Kidney capillary endothelial cell (primary cell): ENCODE measurements at regions not wholly inside any gene's neighbourhood (a gene's known extent, or its start where the extent isn't known, plus 50 kb on each side); places are given as distances from the start of the nearest gene placed in this dataset.
A peak's percentile ranks its signal among the peaks of the same experiment; 100 is the strongest.
"Not testable (repeated sequence)": the region's sequence is repeated elsewhere in the genome, so short reads cannot be mapped to it uniquely, and the experiment has no call there.

Experiments
- DNase-seq: peaks from one replicate; pipeline ENCODE4 v3.0.0-alpha.2; 2018; ENCODE audit warnings: low spot score

DNA sequence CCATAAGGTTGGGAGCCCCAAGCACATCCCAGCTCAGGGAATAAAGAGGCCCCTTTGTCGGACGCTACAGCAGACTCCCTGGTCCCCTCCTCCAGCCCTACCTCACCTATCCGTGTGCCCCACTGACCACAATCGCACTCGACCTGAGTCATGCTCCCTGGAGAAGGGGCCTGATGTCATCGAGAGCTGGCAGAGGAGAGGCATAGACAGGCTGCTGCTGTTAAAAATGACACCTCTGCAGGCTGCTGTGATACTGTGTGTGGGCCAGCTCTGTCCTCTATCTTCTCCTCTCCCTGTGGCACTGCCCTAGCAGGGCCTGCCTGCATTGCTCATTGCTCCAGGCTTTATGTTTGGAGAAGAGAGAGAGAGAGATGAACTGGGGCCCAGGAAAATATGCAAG is 123.4 kb upstream of the SYT13 start:
- DNase-seq = no peak

DNA sequence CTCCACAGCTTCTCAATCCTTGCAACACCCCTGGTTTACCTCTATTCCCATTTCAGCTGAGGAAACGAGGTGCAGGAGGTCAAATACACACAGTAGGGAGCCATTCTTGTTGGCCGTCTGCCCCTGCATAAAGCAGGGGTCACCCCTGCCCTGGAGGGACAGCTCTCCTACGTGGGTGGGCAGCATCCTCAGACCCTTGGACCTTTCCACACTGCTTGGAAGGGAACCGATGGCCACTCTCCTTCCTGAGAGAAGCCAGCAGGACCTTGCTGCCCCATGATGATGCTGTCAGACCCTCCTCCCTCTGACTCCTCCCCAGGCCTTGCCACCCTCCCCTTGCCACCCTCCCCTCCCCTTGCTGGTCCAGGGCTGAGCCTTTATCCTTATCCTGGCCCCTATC is 121.1 kb upstream of the SYT13 start:
- no peak for DNase-seq

DNA sequence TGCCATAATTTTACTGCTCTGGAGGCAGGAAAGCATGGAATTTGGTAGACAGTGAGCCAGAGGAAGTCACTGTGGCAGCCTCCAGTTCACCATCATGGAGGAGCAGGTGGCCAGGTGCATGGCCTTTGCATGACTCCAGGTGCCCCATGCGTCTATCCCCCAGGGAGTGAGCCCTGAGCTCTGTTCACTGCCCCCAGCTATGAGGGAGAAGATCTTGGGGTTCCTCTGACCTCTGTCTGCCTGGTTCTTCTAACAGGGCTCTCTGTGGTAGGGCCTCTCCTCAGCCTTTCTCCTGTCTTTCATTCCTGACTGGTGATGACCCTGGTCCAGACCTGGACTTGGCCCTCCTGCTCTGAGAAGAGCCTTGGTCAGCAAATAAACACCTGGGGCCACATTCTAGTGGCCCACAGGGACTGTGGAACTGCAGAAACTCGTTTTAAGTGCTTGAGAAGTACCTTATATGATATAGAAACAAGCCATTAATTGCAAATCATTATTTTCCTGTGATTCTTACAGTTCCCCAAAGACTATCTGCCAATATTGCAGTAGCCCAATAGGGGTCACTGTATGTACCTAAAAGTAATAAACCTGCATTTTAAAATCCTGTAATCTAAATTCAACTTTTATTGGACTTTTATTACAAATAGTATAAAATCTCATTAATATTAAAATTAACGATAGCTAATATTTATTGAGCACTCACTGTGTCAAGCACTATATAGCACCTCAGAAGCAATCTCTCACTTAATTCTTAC is 120.0 kb upstream of the SYT13 start:
- peak; percentile 34 for DNase-seq

DNA sequence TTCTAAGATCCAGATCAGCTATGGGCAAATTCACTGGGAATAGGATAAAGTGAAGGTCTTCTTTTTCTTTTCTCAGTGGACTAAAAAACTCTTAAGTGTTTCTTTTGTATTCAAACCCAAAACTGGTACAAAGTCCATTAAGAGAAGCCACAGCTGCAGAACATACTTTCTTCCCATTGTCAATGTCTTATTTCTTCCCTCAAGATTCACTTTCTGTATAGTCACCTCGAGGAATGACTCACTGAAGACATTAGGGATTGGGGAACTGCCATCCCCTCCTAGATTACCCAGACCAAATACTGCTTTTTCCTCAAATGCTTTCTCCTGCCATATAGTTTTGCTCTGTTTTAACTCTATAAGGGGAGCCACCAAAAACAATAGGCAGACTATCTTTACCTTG is 117.4 kb upstream of the SYT13 start:
- not testable (repeated sequence) for DNase-seq

DNA sequence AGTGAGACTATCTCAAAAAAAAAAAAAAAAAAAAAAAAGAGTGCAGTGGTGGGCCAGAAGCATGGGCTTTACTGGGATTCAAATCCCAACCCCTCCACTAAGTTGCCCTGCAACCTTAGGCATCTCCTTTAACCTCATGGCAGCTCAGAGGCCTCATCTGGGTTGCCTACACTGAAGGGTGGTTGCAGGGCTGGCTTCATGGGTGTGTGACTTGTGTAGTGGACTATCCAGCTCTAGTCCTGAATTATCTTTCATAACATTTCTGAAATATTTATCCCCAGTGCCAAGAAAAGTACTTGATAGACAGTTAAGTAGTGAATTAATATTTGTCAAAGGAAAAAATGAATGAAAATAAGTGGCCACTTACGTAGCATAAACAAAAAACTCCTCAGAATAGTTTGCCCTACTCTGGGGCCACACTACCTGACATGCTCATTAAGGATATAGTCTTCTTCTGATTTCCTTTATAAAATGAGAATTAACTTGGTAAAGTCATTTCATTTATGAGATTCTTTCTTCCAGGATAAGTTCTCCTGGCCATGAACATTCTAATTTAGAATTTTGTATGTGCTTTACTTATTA is 116.0 kb upstream of the SYT13 start:
- DNase-seq = no peak

DNA sequence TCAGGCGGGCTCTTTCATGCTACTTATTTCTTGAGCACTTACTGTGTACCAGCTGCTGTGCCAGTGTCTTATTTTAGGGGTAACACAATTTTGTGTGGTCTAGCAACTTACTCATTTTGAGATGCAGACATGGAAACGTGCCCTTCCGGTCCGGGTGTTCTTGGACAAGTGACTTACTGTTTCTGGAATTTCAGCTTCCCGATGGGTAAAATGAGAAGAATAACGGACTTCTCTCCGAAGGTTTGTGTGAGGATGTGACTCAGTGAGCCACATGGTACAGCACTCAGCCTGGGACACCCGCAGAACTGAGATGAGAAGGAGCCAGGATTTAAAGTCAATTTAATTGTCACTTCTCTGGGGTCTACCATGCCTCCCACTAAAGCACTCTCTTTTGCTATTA is 114.5 kb upstream of the SYT13 start:
- DNase-seq = peak; percentile 57

DNA sequence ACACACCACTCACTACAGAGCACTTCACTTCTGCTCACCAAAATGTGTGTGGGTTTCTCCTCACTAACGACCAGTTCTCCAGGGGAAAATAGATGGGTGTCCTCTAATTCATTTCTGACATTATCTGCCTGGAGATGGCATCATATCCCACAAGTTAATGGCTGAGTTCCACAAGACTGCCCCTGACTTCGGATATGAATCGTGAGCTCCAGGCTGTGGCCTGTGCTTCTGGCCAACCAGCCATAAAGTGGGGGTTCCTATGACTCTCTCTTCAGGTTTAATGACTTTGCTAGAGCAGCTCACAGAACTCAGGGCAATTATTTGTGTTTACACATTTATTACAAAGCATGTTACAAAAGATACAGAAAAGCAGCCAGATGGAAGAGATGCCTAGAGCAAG is 113.0 kb upstream of the SYT13 start:
- no peak for DNase-seq

DNA sequence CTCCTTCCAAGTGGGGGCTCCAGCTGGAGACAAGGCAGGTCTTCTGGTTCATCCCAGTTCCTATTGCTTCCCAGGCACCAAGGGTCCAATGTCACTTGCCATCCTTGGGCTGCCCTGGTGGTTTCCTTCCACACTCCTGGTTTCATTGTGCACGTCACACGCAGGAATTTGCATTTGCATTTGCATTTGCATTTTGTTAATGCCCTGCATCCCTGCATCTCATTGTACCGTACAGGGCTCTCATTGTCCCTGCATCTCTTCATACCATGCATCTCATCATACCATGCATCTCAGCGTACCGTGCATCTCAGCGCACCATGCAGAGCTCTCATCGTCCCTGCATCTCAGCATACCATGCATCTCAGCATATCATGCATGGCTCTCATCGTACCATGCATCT is 112.2 kb upstream of the SYT13 start:
- no peak for DNase-seq

DNA sequence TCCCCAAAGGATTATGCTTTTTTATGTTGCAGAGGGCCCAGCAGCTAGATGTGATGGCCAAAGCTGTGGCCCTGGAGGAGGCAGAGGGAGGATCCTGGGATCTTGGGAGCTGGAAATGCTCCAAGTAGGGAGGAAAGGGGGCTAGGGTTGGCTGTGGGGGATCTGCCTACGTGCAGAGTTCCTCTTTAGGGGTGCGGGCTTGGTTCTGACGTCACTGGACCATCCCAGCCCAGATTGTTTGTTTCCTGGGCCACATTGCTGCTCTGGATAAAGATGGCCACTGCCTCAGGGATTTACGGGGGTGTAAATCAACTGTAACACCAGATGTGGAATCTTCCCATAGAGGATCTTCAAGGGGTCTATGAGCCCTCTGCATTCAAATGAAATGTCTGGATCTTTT is 110.3 kb upstream of the SYT13 start:
- no peak for DNase-seq

DNA sequence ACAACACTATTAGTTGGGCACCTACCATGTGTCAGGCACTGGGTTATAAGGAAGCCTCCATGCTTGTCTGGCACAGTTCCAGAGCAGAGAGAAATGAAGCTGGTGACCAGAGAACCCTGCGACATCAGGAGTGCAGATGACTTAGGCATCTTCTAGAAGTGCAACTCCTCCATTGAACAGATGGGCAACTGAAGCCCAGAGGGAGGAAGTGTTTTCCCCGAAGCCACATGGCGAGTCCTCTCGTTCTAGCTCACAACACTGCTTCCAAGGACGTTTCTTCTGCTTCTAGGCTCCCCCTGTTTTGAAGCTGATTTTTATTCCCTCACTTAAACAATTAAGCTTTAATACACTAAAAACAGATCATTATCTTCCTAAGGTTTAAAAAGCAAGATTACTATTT is 109.8 kb upstream of the SYT13 start:
- no peak for DNase-seq

DNA sequence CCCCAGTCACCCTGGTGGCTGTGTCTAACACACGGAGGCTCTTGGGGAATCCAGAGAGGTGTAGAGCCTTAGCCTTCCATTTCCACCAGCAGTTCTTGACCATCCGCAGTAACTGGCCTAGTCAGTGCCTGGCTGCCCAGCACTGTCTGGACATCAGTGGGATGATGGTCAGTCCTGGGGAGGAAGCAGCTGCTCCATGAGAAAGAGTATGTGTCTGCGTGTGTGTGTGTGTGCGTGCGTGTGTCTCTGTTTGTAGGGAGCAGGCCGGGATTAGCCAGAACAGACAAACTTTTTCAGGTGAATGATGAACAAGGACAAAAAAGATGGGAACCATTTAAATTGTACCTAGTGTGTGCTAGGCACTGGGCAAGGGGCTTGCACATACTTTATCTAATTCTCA is 109.3 kb upstream of the SYT13 start:
- no peak for DNase-seq

DNA sequence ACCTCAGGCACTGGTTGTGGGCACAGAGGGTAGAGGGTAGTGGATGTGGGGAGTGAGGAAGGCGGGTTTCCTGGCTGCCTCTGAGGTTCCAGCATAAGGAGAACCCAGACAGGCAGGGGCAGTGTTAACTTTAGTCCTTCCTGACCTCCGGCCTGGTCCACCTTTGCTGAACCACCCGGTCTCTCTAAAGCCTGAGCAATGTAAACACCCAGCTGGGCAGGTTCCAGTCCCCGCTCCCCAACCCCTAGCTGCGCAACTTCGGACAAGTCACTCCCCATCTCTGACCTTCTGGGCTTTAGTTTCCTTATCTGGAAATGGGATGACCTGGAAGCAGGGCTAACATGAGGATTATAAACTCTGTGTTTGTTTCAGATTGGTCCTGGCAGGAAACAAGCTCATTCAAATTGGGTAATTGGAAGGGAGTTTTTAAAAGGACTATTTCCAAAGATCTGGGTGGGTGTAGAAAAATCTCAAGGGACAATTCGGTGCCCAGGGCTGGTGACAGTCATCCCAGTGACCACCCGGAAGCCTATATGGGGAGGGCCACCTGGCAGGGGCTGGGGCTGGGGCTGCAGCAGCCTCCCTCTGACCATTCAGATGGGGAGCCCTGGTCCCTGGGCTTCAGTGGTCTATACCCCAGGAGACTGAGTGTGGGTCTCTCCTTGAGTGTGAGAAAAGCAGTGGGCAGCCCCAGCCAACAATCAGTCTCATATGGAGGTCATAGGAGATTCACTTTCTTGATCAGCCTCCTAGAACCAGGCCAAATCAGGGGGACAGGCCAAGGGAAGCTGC is 108.3 kb upstream of the SYT13 start:
- DNase-seq = no peak

DNA sequence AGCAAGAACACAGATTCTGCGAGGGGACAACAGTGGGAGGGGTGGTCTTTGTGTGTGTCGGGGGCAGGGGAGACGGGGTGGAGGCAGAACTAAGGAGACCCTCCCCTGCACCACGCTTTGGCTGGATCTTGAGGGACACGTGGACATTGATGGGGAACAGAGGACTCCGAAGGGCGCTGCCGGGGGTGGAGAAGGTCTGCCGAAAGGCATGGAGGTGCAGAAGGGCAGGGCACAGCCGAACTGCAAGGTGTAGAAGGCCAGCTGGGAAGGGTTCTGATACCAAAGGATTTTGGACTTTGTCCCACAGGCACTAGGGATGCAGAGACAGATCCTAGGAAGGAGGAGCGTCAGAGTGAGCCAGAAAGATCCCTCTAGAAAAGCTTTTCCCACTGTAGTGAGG is 107.7 kb upstream of the SYT13 start:
- DNase-seq = no peak

DNA sequence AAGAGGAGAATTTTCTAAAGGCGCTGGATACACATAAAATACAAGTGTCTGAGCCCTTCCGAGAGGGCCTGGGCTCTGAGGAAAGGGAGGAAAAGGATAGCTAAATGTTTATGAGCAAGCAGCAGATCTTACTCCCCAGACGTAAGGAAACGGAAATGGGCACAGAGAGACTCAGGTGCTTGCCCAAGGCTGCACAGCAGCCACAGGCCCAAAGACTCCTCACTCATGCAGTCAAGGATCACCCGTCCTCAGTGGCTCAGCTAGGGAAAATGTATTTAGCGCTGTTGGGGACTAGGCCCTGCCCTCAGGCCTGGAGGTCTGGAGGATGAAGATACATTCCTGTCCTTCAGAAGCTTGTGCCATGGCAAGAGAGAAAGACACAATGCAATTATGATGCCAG is 107.2 kb upstream of the SYT13 start:
- DNase-seq = no peak

DNA sequence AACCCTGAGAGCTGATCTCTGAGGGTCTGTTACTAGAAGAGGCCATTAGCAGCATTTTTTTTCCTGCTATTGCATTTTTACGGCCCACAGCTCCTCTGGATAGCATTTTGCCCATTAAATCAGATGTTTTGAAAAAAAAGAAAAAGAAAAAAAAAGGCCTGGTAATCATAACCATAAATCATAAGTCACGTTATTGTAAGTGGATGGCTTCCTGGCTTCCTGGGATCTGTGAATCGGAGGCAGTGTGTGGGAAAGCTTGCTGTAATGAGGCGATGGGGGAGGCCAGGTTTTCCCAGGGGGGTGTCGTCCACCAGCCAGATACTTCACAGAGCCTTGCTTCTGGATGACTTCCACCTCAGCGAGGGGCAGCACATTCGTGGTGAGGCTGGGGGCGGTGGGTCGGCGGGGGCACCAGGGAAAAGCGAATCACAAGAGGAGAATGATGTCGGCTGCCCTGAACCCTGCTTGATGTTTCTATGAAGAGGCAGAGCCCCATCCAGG is 106.5 kb upstream of the SYT13 start:
- DNase-seq = no peak

DNA sequence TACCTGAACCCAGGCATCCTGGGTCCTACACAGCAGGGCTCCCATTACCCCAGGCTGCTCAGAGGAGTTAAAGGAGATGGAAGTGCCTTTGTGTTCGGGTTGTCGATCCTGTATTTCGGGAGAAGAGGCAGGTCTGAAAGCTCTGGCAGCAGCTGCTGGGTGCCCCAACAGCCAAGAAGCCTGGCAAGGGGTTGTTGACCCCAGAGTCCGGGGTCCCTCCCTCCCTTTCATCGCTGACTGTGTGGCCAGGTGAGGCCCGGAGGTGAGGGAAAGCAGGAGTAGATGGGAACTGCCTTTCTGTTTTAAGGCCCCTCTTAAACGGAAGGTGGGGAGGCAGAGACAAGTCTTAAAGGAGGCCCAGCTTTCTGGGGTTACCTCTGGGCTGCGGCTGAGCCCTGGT is 106.0 kb upstream of the SYT13 start:
- no peak for DNase-seq

DNA sequence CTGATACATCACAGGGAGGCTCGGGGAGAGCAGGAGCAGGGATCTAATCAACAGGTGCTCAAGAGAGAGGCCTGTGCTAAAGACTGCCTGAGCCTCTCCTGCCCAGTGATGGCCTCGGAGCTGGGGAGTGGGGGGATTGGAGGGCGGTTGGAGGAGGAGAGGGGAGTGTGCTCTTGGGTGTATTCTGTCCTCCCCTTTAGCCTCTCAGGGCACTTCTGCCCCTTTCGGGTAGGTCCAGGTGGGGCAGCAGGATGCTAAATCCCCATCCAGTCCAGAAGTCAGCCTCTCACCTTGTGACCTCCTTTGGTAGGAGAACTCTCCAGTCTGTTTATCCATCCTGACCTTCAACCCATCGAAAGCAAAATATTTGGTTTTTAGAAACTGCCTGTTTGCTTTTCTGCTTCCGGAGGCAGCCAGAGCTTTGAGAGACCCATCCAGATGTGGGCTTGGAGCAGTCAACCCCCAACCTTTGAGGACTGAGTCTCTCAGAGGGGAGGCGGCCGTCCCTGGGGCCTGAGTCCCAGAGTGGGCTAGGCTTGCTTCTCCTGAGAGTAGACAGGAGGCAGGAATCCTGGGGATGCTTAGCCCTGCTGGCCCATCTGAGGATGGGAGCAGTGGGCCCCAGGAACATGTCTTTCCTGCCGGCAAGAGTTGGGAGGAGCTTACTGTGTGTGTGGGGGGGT is 105.2 kb upstream of the SYT13 start:
- DNase-seq = no peak

DNA sequence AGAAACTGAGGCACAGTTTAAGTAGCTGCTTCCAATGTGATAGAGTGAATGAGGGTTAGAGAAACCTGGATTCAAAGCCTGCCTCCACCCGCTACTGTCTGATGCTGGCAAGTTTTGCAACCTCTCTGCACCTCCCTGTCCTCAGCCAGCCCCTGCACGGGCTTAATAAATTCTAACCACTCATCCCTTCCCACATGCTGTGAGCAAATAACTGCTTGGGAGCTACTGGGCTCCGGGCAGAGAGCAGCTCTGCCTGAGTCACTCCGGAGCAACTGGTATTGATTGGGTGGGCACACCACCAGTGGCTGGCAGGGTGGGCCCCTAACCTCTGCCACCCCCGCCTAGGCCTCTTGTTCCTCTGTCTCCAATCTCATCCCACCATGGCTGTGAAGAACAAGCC is 104.3 kb upstream of the SYT13 start:
- DNase-seq = no peak

DNA sequence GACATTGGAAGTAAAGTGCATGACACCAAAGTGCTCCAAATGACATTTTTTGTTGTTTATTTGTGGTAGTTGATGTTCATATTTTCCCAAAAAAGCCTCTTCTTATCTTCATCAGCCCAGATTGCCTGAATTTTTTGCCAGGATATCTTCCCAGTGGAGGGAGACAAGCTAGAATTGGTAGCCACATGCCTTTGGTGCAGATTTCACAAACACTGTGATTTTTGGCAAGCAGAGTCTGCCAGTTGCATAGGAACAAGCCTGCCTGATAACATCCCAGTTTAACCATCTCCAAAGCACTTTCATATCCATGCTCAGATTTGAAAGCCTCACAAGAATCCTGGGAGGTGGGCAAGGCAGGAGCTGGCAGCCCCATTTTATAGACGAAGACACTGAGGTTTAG is 102.3 kb upstream of the SYT13 start:
- DNase-seq = no peak

DNA sequence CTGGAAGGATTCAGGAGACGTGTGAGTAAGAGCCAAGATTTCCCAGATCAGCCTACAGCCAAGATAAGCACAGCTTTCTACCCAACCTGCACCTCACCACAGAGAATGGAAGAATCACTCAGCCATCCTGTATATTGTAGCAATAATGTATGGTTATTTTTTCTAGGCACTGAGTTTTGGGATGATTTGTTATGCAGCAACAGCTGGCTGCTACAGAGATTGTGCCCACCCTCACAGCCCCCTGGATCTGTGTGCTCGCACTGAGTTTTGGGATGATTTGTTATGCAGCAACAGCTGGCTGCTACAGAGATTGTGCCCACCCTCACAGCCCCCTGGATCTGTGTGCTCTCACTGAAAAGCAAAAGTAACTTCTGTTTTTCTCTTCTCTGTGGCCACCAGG is 101.7 kb upstream of the SYT13 start:
- DNase-seq = not testable (repeated sequence)

DNA sequence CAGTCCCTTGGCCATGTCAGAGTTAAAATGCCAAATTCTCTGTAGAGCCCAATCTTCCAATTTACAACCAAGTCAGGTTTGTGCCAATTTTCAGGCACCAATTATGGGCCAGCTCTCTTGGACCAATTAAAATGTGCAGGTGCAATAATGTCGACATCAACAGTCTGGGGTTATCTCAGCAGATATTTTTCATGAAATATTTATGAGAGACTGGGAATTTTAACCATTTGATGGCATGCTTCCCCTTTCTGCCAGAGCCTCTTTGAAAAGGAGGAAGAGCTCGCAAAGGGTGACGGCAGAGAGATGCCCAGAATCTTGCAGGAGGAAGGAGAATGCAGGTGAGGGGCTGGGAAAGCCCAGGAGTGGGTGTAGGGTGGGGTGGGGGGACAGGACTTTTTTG is 100.8 kb upstream of the SYT13 start:
- DNase-seq = no peak

DNA sequence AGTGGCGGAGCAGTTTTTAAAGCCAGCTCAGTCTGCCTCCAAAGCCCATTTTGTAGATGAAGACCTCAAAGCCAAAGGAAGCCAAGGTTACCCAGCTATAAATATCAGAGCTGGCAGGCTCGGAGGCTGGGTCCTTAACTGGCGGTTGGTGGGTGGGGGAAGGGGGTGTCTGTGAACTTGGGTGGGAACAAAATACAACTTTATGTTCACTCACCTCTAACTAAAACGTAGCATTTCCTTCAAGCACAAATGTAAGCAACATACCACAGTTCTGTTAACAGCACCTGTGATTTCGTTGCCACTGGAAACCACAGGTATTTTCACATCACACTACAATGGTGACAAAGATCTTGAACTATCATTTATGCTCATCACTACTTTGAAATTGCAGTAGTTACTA is 99.7 kb upstream of the SYT13 start:
- no peak for DNase-seq

DNA sequence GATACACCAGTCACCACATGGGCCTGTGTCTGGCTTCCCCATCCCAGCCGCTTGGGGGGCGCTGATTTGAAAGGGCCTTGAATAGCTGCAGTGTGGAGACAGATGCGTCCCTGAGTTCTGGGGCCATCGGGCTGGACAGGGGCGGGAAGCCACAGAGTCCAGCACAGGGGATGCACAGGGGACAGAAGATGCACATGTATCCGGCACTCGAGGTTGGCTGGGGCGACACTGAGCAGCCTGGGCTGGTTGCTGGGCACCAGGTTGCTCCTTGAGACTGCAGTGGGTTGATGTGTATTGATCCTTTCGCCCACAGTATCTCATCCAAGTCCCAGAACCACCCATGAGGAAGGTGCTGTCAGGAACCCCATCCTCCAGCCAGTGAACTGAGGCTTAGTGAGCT is 99.3 kb upstream of the SYT13 start:
- DNase-seq = no peak
